ENCODE measurements at regions not wholly inside any gene's neighbourhood (a gene's known extent, or its start where the extent isn't known, plus 50 kb on each side); places are given as distances from the start of the nearest gene placed in this dataset.
"Not testable (repeated sequence)": the region's sequence is repeated elsewhere in the genome, so short reads cannot be mapped to it uniquely, and the experiment has no call there.

DNA sequence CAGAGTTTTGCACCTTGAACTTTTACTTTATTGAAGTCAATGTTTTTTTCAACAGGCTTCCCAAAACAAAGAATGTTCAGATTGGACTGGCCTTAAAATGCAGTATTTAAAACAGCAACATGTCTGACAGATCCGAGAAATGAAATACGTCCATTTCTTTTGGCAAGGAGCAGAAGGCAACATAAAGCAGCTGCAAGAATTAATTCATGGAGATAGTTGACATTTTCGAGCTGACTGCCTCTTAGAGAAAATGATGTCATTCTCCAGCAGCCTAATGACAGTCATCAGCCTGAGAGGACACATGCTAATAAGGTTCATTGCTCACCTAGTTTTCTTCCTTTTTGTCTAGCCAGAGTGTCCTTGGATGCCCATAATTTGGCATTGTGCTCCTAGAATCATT lies 232.2 kb upstream of the SEMA6A start:
- peak in 3 of 4 donors; percentile 7 to 23 (median 12) for DNase-seq (ENCODE audit: low read depth in 4 of 4, low spot score in 2 of 4)

- no peak for DNase-seq (ENCODE audit: low read depth in 4 of 4, low spot score in 2 of 4)
Observed at GRCh38 chr5:116799401-116799800, 224.8 kb upstream of the SEMA6A start.

DNA sequence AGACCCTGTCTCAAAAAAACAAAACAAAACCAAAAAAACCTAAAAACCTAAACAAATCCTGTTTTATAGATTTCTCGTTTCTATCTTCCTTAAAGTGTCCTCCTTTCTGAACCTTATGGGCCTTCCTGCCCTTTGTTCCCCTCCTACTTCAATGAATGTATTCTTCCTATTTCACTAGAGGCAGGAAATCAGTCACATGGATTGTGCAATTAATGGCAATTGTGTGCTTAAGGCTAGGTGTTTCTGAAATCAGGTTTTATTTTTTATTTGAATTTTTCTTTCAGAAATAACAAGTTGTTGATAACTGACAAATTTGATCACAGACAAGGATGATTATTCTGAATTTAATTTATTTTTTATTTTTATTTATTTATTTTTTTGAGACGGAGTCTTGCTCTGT lies 220.6 kb upstream of the SEMA6A start:
- no peak for DNase-seq (ENCODE audit: low read depth in 4 of 4, low spot score in 2 of 4)

GRCh38 chr5:116789522-116789921 lies 214.9 kb upstream of the SEMA6A start:
- no peak for DNase-seq (ENCODE audit: low read depth in 4 of 4, low spot score in 2 of 4)

DNA sequence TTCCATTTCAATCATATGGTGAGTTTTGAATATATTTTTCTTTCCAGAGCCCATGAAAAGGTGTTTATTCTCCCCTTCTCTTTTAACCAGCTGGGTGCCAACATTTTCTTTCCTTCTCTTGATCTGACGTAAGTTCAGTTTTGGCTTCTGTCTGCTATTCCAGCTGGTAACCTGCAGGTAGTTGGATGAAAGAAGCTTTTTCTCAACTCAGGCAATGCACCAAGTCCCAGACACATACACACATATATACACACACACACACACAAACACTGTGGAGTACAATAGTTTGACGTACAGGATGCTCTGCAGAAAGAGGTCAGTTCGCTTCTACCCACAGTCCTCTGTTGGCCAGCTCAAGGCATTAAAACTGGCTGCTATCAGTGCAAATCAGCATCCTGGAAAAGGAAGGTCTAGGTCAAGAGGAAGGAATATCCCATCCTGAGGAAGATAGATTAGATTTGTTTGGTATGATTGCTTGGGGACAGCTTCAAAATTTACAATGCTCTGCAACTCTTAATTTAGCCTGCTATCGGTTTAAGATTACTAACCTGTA lies 214.3 kb upstream of the SEMA6A start:
- DNase-seq (ENCODE audit: low read depth in 4 of 4, low spot score in 2 of 4), result no peak

- no peak for DNase-seq (ENCODE audit: low read depth in 4 of 4, low spot score in 2 of 4)
Observed at GRCh38 chr5:116787570-116787969, 212.9 kb upstream of the SEMA6A start.

DNA sequence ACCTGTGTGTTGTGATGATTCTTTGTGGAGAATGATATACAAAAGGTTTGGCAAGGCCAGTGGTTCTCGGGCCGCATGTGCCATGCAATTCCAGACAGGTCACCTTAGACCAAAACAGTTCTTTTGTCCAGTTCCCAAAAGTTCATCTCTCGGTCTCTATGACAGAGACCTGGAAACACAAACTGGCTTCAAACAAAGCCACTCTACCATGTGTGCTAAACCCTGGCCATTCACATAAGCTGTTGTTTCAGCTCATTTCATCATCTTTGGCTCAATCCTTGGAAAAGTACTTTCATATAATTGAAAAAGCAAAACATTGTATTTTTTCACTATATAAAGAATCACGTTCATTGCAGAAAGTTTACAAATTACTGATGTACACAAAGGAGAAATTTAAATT lies 210.5 kb upstream of the SEMA6A start:
- no peak for DNase-seq (ENCODE audit: low read depth in 4 of 4, low spot score in 2 of 4)

DNA sequence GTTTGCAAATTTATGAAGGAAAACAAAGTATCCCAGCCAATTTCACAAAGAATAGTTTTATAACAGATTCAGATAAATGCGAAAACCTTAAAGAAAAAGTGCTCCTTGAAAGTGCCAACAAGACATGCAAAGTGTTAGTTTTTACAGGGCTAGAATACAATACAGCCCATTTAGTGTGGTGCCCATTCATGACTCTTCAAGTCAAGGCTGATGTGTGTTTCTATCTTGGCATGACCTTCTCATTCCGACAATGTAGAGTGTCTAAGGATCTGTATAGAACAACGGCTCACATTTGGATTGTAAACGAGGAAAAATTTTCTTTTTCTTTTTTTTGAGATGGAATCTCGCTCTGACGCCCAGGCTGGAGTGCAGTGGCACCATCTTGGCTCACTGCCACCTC lies 205.2 kb upstream of the SEMA6A start:
- no peak for DNase-seq (ENCODE audit: low read depth in 4 of 4, low spot score in 2 of 4)

DNA sequence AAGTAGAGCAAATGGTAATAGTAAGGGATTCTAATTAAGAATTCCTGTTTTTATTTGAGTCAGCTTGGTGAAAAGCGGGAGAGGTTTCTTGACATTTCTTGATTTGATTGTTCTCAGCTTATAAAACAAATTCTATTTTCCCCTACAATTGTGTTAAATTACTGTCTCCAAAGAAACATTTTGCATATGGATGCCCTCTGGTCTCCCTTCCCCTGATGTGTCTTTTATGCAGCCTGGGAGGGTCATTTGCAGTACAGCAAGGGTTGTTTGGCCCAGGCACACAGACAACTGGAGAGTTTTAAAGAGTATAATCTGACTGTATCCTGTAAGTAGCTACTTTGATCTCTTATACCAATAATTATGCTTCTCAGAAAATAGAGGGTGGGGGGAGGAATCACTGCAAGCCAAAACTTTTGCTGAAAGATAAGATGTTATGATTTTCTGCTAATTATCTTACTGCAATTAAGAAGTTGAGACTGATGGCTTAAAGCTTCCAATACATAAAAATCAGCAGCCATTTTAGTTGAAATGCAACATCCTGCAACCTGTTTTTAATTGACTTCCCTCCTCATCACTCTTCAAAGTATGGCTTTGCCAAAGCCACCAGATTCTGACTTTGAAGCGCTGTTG lies 204.1 kb upstream of the SEMA6A start:
- DNase-seq (ENCODE audit: low read depth in 4 of 4, low spot score in 2 of 4), result no peak

DNA sequence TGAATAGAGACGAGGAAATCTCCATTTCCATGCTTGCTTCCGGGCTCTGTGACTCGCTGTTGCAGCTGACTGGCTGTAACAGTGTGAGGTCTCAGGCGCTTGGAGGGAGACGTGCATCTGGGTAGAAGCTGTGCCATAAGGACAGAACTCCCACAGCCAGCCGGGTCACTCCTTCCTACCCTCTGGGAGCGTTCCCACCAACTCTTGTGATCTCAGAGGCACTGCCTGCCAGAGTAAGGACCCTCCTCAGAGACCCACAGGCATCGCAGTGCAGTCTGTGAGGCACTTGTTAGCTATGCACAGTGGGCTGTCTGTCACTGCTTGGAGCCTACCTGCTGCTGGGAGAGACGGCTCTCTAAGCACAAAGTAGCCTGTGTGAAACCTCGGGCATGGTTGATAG lies 203.4 kb upstream of the SEMA6A start:
- DNase-seq (ENCODE audit: low read depth in 4 of 4, low spot score in 2 of 4), result no peak

- no peak for DNase-seq (ENCODE audit: low read depth in 4 of 4, low spot score in 2 of 4)
Observed at GRCh38 chr5:116773926-116774325, 199.3 kb upstream of the SEMA6A start.

DNA sequence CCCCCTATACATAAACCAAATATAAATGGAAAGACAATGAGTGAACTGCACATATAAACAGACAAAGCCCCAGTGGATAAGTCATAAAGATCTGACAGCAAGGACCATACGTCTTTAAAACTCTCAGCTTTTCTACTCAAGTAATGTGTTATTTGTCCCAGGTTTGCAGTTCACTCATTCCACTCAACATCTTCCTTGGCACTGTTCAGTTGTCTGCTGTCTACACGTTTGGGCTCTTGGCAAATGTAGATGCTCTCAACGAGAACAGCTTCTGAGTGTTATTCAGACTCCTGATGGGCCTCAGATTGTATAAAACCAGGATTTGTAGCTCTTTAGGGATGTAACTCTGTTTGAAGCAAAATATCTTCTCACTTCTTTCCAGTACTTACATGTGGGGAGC lies 198.2 kb upstream of the SEMA6A start:
- no peak for DNase-seq (ENCODE audit: low read depth in 4 of 4, low spot score in 2 of 4)

- no peak for DNase-seq (ENCODE audit: low read depth in 4 of 4, low spot score in 2 of 4)
Observed at GRCh38 chr5:116772152-116772501, 197.5 kb upstream of the SEMA6A start.

DNA sequence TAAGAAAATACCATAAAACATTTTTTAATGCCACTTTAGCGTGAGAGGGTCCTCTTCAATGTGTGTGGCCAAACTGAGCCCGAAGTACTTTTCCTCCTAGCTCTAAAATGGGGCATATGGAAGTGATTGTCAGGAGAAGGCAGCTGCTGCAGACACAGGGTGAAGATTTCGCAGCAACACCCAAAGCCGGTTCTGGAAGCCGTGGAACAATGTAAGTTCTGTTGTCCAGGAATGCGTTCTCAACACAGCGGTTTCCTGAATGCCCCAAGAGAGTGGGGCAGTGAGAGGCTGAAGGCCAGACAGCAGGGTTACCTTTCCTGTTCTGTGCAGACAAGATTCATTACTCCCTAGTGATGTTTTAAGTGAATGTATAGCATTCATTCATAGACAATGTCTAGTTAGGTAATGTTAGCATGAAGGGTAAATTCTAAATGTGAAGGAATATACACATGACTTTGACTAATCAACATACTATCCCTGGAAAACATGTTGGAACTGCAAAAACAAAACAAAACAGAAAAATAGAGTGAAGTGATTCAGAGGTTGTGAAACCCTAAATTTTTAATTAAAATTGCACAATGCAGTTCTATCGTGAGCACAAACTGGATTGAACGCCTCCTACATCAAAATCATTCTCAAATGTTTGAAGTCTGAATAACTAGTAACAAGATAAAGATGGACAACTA lies 197.0 kb upstream of the SEMA6A start:
- no peak for DNase-seq (ENCODE audit: low read depth in 4 of 4, low spot score in 2 of 4)

GRCh38 chr5:116769953-116770352 lies 195.3 kb upstream of the SEMA6A start:
- DNase-seq (ENCODE audit: low read depth in 4 of 4, low spot score in 2 of 4), result not testable (repeated sequence)

GRCh38 chr5:116769470-116769869 lies 194.8 kb upstream of the SEMA6A start:
- no peak for DNase-seq (ENCODE audit: low read depth in 4 of 4, low spot score in 2 of 4)

DNA sequence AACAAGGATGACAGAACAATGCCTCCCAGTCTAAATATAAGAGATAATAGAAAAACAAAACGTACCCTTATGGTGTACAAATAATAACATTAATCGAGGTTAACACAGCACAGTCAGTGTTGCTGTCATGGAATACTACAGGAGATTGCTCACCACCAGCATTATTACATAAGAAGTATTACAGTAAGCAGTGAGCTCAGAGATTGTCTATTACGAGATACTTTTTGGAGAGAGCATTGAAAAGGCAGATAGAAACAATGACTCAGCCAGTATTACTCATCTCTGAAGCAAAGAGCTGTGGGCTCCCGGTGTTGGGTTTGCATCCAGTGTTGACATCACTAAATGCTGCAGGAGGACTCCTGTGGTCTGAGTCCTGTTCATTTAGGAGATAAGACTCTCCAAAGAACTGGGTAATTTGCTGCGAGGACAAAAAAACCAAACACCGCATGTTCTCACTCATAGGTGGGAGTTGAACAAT lies 191.9 kb upstream of the SEMA6A start:
- no peak for DNase-seq (ENCODE audit: low read depth in 4 of 4, low spot score in 2 of 4)

DNA sequence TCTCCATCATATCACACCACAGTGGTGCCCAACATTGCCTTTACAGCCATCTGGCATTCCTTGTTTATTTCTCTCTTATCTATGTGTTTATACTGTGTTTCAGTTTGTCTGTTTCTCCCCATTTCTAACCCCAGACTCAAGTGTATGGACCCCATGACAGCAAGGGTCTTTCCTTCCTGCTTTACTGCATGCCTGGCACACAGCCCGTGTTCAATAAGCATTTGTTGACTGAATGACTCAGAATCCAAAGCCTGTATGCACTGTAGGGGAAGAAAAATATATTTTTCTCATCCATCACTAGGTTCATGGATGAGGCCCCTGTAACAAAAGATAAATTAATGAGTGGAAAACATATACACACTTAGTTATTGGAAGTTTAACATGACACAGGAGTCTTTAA lies 190.8 kb upstream of the SEMA6A start:
- no peak for DNase-seq (ENCODE audit: low read depth in 4 of 4, low spot score in 2 of 4)

DNA sequence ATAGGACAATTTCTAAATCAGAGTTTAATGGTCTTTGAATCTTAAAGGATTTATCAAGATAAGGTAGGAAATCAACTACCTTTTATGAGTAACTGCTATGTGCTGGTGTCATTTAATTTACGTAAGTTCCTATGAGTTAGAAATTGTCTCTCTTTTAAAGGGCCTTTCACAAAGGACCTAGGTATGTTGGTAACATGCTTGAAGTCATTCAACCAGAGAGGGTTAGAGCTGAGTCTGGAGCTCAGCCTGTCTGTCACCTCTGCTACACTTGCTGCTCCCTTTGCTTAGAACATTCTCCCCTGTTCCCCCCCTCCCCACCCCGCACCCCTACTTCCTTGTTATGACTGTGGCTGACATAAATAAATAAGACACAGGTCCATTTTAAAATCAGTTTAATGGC lies 190.3 kb upstream of the SEMA6A start:
- DNase-seq (ENCODE audit: low read depth in 4 of 4, low spot score in 2 of 4), result no peak

- DNase-seq (ENCODE audit: low read depth in 4 of 4, low spot score in 2 of 4), result no peak
Observed at GRCh38 chr5:116763987-116764866, 189.6 kb upstream of the SEMA6A start.

All from left renal cortex interstitium (tissue), 4 donors.